GM19025 (cell line): ENCODE measurements at regions not wholly inside any gene's neighbourhood (a gene's known extent, or its start where the extent isn't known, plus 50 kb on each side); places are given as distances from the start of the nearest gene placed in this dataset.
"Not testable (repeated sequence)": the region's sequence is repeated elsewhere in the genome, so short reads cannot be mapped to it uniquely, and the experiment has no call there.

Source experiments
- ATAC-seq: cut with Tn5 transposase; IDR thresholded peaks from one replicate; pipeline ENCODE4 v1.9.1; 2021; ENCODE audit warnings: mild to moderate bottlenecking, low read depth, moderate library complexity; ENCODE audit not compliant: unreplicated experiment

DNA sequence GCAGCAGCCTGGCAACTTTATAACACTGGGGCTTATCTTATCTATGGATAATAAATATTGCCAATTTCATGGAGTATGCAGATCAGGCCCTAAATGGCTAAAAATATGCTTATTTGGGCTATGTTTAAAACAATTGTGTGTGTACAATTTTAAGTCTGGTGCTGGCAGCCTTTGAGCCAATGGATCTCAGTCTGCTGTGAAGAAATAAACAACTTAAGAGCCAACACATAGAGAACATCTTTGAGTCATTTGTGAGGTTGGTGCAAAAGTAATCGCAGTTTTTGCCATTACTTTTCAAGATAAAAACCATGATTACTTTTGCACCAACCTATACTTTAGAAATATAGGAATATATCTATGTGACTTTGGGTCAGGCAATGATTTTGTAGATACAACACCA, 129.1 kb upstream of the CARMIL1 start:
- ATAC-seq, result no peak

DNA sequence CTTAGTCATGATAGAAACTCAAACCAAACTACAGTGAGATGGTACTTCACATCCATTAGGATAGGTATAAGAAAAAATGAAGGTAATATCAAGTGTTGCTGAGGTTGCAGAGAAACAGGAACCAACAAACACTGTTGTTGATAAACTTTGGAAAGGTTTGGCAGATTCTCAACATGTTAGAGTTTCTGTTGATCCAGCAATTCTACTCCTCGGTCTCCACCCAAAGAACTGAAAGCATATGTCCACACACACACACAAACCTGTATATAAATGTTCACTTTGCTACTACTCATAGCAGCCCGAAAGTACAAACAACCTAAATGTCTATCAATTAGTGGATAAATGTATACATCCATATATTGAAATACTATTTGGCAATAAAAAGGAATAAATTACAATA, 128.3 kb upstream of the CARMIL1 start:
- ATAC-seq, result no peak

DNA sequence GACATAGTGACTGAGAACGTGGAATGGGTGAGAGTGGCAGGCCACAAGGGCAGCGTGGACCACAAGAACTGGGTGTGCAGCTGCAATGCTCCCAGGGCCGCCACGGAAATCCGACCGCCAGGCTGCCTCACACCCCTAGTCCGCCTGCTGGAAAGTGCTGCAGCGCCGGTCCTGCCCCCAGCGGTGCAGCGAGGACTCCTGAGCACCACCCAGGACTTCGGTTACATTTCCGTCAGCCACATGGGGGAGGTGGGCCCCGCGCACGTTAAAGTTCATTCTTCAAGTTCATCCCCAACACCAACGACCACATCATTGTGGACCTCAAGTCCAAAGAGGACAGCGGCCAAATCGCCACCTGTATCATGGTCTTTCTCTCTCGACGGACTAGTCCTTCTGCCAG, 126.1 kb upstream of the CARMIL1 start:
- ATAC-seq, result no peak

DNA sequence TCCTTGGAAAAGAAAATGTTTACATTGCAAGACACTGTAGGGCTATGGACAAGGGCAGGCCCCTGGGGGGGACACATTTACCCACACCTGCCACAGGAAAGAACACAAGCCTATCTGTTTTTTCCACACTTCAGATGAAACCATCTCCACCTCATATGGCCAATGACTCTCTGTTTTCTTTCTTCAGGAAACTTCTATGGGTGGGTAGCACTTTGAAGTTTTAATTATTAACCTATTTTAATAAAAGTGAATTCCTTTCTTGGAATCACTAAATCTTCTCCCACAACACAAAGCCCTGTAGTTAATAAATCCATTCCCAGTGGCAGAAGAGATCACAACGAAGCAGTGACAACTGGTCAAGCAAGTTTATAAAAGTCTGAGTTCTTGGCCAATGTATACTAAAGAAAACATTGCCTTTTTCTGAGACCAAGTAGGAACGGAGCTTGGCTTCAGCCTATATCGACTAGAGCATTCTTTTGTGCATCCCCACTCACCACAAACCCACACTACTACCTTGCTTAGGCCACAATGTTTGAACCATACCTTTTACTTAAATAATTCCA, 125.1 kb upstream of the CARMIL1 start:
- ATAC-seq, result no peak

DNA sequence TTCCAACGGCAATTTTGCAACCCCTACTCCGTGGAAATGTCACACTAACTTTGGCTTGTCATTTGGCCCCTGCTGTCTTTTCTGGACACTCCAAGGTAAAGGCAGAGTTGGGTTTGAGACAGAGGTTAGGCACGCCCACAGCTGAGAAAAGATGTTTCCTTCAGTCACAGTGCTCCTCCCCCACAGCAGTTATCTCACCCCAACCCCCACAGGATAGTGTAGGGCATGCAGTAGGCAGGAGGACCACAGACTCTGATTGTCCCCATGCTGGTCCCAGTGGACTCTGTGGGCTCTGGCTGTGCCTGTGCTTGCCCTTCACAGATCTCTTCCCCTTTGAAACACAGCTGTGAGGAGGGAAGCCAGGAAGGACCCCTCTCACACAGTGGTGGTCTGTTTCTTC, 124.0 kb upstream of the CARMIL1 start:
- no peak for ATAC-seq

DNA sequence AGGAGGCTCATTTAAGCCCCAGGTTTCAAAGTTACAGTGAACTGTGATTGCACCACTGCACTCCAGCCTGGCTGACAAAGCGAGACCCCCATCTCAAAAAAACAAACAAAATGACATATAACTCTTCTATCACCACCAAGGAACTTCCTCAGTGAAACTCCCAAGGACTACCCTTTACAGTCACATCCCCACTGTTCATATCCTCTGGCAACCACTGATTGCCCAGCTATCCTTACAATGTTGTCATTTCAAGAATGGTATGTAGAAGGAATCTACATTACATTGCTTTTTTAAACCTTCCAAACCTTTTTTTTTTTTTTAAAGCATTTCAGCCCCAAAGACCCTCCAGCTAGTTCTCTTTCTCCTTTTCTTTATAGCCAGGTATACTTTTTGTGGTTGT, 123.1 kb upstream of the CARMIL1 start:
- ATAC-seq, result no peak

DNA sequence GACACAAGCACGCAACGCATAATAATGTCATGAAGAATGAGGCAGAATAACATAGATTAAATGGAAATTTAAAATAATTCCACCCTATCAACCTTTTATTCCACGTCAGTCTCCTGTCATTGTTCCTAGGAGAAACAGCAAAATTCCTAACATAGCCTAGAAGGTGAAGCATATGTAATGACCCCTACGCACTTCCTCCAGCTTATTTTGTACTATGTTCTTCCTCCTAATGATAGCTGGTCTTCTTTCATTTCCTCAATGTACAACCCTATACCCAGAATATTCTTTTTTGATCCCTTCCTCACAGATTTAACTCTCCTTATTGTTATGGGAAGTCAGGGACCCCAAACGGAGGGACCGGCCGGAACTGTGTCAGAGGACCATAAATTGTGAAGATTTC, 122.0 kb upstream of the CARMIL1 start:
- no peak for ATAC-seq

DNA sequence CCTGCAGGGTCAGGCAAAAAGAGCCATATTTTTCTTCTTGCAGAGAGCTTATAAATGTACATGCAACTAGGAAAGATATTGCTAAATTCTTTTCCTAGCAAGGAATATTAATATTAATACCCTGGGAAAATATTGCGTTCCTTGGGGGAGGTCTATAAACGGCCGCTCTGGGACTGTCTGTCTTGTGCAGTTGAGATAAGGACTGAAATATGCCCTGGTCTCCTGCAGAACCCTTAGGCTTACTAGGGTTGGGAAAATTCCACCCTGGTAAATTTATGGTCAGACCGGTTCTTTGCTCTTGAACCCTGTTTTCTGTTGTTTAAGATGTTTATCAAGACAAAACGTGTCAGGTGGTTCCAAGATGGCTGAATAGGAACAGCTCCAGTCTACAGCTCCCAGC, 121.3 kb upstream of the CARMIL1 start:
- ATAC-seq, result no peak

DNA sequence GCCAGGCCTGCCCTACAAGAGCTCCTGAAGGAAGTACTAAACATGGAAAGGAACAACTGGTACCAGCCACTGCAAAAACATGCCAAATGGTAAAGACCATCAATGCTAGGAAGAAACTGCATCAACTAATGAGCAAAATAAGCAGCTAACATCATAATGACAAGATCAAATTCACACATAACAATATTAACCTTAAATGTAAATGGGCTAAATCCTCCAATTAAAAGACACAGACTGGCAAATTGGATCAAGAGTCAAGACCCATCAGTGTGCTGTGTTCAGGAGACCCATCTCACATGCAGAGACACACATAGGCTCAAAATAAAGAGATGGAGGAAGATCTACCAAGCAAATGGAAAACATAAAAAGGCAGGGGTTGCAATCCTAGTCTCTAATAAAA, 119.0 kb upstream of the CARMIL1 start:
- not testable (repeated sequence) for ATAC-seq

DNA sequence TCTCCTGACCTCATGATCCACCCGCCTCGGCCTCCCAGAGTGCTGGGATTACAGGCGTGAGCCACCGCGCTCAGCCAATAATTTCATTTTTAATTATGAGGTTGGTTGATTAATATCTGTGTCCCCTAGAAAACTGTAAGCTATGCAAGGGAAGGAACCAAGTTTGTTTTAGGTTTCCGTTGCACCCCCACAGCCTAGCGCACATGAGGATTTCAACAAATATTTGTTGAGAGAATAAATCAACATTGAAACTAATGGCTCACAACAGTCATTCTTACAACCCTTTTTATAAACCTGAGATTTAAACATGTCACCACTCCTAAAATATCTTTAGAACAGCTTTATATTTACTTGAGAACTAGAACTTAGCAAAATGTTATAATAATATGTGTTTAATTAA, 114.0 kb upstream of the CARMIL1 start:
- ATAC-seq, result no peak

DNA sequence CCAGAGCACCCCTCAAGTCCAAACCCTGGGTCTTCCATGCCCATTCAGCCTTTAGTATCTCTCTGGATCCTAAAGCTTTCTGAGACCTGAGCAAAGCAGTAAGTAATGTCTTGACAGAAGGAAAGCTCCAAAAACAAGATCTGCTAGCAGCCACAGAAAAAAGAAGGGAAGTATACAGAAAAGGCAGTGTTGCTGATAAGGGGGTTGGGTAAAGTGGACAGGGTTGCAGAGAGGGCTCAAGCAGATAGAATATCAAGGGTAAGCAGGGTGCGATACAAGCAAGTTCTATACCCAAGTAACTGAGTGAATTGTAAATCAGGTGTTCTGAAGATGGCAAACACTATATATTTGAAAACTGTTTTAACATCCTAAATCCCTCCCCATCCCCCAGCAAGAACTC, 113.4 kb upstream of the CARMIL1 start:
- ATAC-seq, result no peak

DNA sequence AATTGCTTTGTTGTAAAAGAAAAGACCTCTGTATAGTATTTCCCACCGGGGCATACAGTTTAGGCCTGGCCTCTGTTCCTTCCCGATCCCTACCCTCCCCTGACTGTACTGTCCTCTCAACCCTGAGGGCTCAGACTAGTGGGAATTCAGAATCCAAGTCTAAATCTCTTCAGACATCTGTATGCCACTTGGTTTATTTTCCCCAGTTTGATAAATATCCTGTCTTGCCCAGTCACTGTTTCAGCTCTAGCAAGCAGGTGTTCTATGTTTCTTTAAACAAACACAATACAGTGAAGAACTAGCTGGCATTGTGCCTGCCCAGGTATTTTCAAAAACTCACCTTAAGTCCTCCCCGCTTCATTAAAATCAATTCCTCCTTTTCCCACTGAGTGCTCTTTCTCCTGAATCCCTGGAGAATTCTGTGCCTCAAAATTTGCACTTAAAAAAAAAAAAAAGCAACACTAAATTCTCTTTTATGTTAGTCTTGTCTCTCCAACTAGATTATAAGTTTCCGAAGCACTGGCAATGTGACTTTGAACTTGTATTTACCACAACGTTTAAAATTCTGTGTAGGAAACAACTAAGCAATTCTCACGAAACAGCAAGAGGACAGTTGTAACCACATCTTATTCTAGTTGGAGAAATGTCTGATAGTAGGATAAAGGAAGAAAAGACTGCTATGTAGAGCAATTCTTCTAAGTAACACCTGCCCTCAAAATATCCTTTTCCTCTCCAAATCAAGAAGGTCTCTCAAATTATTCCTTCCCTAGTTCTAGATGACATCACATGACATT, 112.0 kb upstream of the CARMIL1 start:
- ATAC-seq, result no peak

DNA sequence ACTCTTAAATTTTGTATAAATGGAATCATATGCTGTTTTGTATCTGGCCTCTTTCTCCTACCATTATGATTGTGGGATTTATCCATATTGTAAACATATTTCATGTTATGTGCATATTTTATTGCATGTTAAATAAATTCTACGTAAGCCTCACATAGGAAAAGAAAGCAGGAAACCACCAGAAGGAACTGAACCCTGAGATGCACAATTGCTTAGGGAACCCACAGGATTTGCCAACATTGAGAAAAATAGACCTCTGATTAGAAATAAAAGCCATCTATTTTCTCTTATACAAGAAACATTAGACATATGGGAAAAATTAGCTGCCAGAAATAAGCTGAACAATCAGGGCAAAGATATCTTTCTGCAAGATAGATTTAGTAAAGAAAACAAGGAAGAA, 111.2 kb upstream of the CARMIL1 start:
- no peak for ATAC-seq

DNA sequence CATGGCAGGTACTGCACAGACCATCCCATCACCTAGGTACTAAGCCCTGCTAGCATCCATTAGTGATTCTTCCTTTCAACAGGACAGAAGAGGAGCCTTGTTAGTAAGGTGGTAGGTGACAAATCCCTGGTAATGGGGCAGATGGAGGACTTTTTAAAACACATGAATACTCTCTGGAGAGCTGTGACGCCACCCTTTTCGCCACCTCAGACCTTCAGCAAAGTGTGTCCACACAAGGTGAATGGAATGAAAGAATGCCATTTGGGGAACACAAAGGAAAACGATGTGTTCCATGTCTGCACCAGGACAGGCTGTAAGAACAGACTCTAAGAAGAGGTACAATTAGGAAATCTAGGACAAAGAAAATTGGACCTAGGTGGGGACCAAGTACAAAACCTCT, 110.5 kb upstream of the CARMIL1 start:
- no peak for ATAC-seq

DNA sequence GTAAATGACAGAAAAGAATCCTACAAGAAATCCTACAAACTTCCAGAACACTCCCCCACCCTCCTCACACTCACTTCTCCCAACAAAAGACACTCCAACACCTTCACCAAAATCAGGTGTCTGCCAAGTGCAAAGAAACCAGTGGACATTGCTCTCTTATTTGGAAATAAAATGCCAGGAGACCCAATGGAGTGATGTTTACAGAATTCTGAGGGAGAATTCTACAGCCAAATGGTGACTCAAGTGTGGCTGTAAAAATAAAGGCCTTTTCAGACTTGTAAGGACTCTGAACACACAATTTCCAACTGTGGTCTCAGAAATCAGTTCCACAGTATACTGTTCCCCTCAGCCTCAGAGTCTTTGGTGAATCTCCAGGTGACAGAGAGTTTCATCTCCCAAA, 109.6 kb upstream of the CARMIL1 start:
- ATAC-seq, result no peak

DNA sequence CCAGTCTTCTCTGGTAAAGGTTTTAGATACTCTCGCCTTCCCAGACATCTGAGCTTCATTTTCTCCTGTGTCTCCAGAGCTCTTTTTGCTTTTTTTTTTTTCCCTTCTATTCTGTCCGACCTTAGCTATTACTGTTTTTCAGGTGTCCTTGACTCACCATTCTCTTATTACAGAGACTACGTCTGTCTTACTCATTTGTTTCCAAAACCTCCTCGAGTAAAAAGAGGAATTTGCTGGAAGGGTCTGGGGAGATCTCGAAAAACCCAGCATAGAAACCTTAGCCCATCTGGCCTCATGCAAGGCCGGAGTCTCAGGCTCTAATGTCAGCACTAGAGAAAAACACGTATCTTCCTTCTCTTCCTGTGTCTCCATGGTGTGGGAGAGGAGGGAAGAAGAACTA, 109.2 kb upstream of the CARMIL1 start:
- ATAC-seq, result no peak

DNA sequence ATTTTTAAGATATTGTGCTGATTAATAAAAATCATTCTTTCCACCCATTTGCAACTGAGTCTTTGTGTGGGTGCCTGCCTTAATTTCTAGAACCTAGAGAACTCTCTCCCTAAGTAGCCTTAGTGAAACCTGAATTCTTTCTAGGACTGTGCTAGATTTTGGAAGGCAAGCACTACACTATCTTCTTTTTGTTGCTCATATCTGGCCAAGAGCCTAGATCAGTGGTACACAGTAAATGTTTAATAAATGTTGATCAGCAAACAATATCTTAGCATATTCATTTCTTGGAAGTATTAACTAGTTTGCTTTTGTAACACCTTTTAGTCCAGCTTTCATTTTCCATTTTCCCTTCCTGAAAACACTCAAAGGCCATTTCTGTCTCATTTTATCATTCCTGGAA, 108.5 kb upstream of the CARMIL1 start:
- no peak for ATAC-seq

DNA sequence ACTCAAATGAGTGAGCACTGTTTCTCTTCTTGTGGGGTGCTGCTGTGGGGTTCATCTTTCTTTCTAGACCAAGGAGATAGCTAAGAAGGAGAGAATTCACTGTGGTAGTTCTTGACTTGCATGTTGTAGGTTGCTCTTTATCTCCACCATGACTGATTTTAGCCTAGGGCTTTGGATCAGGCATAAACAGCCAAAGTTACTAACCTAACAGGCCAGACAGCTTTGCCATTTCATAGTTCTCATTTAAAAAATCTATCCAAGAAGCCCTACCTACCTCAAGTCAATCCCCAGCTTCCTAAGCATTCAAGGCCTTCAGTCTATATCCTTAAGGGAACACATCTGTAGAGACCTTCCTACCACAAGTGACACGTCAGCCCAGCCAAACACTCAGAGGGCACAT, 107.9 kb upstream of the CARMIL1 start:
- ATAC-seq, result no peak

DNA sequence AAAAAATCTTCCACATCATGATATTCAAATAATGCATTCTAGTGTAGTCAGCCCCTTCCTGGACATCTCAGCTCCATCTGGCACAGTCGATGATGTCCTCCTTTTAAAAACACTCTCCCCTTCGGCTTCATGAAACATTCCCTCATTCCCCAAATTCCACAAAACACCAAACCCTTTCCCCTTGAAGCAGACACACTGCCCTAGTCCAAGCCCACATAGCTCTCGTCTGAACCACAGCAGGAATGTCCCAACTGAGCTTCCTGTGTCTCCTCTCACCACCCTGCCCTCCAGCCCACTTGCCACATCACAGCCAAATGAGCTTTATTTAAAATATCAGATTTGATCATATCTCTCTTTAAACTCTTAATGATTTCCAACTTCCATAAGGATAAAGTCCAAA, 106.4 kb upstream of the CARMIL1 start:
- ATAC-seq, result no peak

DNA sequence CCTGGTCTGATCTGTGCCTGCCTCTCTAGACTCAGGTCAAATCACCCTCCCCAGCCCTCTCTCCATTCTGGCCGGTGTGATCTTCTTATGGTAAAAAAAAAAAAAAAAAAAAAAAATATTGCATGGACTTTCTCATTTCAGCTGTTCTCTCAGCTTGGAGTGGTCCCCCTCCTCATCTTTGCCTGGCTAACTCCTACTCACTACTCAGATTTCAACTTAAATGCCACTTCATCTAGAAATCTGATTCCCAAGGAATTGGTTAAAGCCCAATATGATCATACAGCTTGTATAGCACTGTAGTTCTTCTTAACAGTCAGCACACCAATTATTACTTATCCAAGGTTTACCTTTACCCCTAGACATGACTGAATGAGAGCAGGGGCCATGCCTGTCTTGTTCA, 105.9 kb upstream of the CARMIL1 start:
- ATAC-seq, result no peak

DNA sequence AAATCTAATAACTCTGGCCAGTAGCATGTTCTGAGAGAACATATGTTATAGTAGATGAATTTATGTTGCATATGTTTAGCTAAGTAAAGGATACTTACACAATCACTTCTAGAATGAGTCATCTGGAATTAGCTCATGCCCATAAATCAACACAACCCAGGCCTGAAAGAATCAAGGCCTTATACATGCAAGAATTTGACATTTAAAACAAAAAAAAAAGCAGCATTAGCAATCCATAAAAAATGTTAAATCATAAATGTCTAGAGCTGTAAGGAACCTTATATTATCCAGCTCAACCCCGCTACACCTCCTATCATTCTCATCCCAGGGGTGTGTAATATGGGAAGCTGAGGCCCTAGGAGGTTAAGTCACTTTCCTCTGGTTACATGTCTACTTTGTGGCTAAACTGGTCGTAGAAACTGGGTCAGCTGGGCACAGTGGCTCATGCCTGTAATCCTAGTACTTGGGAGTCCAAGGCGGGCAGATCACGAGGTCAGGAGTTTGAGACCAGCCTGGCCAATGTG, 105.2 kb upstream of the CARMIL1 start:
- no peak for ATAC-seq

DNA sequence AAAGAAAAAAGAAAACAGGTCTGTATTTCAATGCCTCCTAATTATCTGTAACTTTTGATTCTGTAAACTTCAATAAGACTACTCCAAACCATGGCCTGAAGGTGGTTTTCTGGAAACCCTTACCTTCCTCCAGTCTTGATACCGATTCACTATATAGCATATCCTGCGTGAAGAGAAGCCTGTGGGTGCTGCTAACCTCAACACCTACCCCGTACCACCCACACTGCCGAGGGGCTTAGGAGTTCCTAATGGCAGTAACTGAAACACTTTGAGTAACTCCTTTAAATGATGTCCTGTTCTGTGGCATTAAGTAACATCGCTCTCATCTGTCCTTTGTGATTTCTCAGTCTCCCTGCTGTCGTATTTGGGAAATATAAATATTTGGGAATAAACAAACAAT, 104.5 kb upstream of the CARMIL1 start:
- ATAC-seq, result no peak
